SK-N-SH (cell line): ENCODE measurements at regions not wholly inside any gene's neighbourhood (a gene's known extent, or its start where the extent isn't known, plus 50 kb on each side); places are given as distances from the start of the nearest gene placed in this dataset.

ENCODE experiments used
- CTCF ChIA-PET: fragments of 300-600, 350-600 bp; formaldehyde crosslinking; extraction: SDS; loops from one replicate; lab custom pipeline; 2021; lab: Yijun Ruan, JAX
- POLR2A ChIA-PET: fragments of 350-600 bp; sonication (Branson Sonifier 250); formaldehyde crosslinking; extraction: SDS; loops from one replicate; lab custom pipeline; 2020; ENCODE audit warnings: antibody characterized with exemption, inconsistent platforms; lab: Yijun Ruan, JAX
- DNase-seq: peaks from one replicate; pipeline ENCODE4 v3.0.0; 2012
- H2AFZ ChIP-seq: fragments of 200-600 bp; sonication (generic); 2 replicates; pipeline ENCODE4 v1.8.1; 2016; ENCODE audit warnings: antibody characterized with exemption, mild to moderate bottlenecking, low read depth
- H3F3A ChIP-seq: fragments of 200-600 bp; sonication (generic); replicated peaks from 2 replicates; pipeline ENCODE3; 2016; ENCODE audit warnings: antibody characterized with exemption, mild to moderate bottlenecking; ENCODE audit not compliant: insufficient read depth
- H3K27ac ChIP-seq, 2 experiments: fragments of 200-500 bp in 1 of 2; fragments of 200-600 bp in 1 of 2; sonication (Bioruptor generic) in 1 of 2; sonication (generic), shearing (Covaris generic) in 1 of 2; 2 replicates each; pipeline versions ENCODE4 v1.5.1 to v1.6.1; 2014 to 2016; ENCODE audit warnings: low read depth in 2 of 2, inconsistent platforms in 1 of 2, low read length in 1 of 2, mild to moderate bottlenecking in 1 of 2, mixed read lengths in 1 of 2
- H3K27me3 ChIP-seq: fragments of 200-600 bp; sonication (generic), shearing (Covaris generic); 2 replicates; pipeline ENCODE4 v1.6.1; 2016; ENCODE audit warnings: mixed run types; ENCODE audit not compliant: insufficient read depth
- H3K36me3 ChIP-seq, 2 experiments: fragments of 200-500 bp in 1 of 2; fragments of 200-600 bp in 1 of 2; sonication (Bioruptor generic) in 1 of 2; sonication (generic) in 1 of 2; replicated peaks in 1 of 2; 2 replicates each; pipeline versions ENCODE3 to v1.5.1; 2014 to 2016; ENCODE audit warnings: low read length in 1 of 2, mild to moderate bottlenecking in 1 of 2; ENCODE audit not compliant: insufficient read depth in 2 of 2, control insufficient read depth in 1 of 2
- H3K4me1 ChIP-seq, 2 experiments: fragments of 200-500 bp in 1 of 2; fragments of 200-600 bp in 1 of 2; sonication (Bioruptor generic) in 1 of 2; sonication (generic), shearing (Covaris generic) in 1 of 2; 2 replicates each; pipeline versions ENCODE4 v1.5.1 to v1.6.1; 2014 to 2016; ENCODE audit warnings: low read depth in 1 of 2, low read length in 1 of 2, mixed run types in 1 of 2; ENCODE audit not compliant: insufficient read depth in 2 of 2, control insufficient read depth in 1 of 2
- H3K4me2 ChIP-seq: fragments of 200-600 bp; sonication (generic), shearing (Covaris generic); 2 replicates; pipeline ENCODE4 v1.6.1; 2017; ENCODE audit warnings: mixed run types
- H3K4me3 ChIP-seq, 2 experiments: fragments of 200-500 bp in 1 of 2; fragments of 200-600 bp in 1 of 2; sonication (Bioruptor generic) in 1 of 2; sonication (generic), shearing (Covaris generic) in 1 of 2; 2 replicates each; pipeline versions ENCODE4 v1.5.1 to v1.8.1; 2014 to 2016; ENCODE audit warnings: low read depth in 2 of 2, inconsistent platforms in 1 of 2, low read length in 1 of 2, mild to moderate bottlenecking in 1 of 2, mixed read lengths in 1 of 2, moderate library complexity in 1 of 2
- H3K79me2 ChIP-seq: fragments of 200-600 bp; sonication (generic); 2 replicates; pipeline ENCODE4 v1.8.1; 2017; ENCODE audit warnings: mild to moderate bottlenecking; ENCODE audit not compliant: insufficient read depth
- H3K9ac ChIP-seq: fragments of 200-600 bp; sonication (generic); 2 replicates; pipeline ENCODE4 v1.6.1; 2017; ENCODE audit warnings: mixed run types
- H3K9me2 ChIP-seq: fragments of 200-600 bp; sonication (generic); 2 replicates; pipeline ENCODE4 v1.6.1; 2017; ENCODE audit warnings: mixed run types
- H3K9me3 ChIP-seq: fragments of 200-600 bp; sonication (generic); 2 replicates; pipeline ENCODE4 v1.6.1; 2017; ENCODE audit warnings: mixed run types, mild to moderate bottlenecking, moderate library complexity
- H4K20me1 ChIP-seq: fragments of 200-600 bp; sonication (generic); 2 replicates; pipeline ENCODE4 v1.6.1; 2017; ENCODE audit warnings: mild to moderate bottlenecking, mixed run types; ENCODE audit not compliant: insufficient read depth
- ELF1 ChIP-seq: IDR thresholded peaks from 2 replicates; pipeline ENCODE4 v1.4.0; 2012
- EP300 ChIP-seq, 2 experiments: IDR thresholded peaks; 2 replicates each; pipeline versions ENCODE4 v1.4.0 to v1.6.1; 2012; ENCODE audit warnings: borderline replicate concordance in 1 of 2, low read depth in 1 of 2, low read length in 1 of 2
- FOSL2 ChIP-seq: IDR thresholded peaks from 2 replicates; pipeline ENCODE4 v1.4.0; 2012; ENCODE audit warnings: low read depth, mild to moderate bottlenecking, moderate library complexity, borderline replicate concordance
- FOXM1 ChIP-seq: IDR thresholded peaks from 2 replicates; pipeline ENCODE4 v1.4.0; 2012; ENCODE audit warnings: low read depth, mild to moderate bottlenecking
- GATA2 ChIP-seq: sonication (generic); formaldehyde crosslinking; IDR thresholded peaks from 2 replicates; pipeline ENCODE4 v1.5.0; 2020; ENCODE audit warnings: mild to moderate bottlenecking, missing genetic modification reagents
- JUND ChIP-seq: IDR thresholded peaks from 2 replicates; pipeline ENCODE4 v1.4.0; 2012
- MAX ChIP-seq: IDR thresholded peaks from 2 replicates; pipeline ENCODE4 v1.4.0; 2012; ENCODE audit warnings: low read depth
- MXI1 ChIP-seq: IDR thresholded peaks from 2 replicates; pipeline ENCODE4 v1.6.1; 2012; ENCODE audit warnings: mild to moderate bottlenecking, low read depth, low read length, improper control_type of control experiment
- NRF1 ChIP-seq: IDR thresholded peaks from 2 replicates; pipeline ENCODE4 v1.6.1; 2012; ENCODE audit warnings: low read depth, mild to moderate bottlenecking, low read length
- PBX3 ChIP-seq: IDR thresholded peaks from 2 replicates; pipeline ENCODE4; 2012
- POLR2AphosphoS5 ChIP-seq: IDR thresholded peaks from 2 replicates; pipeline ENCODE4 v1.6.1; 2012; ENCODE audit warnings: low read depth, low read length
- RAD21 ChIP-seq: IDR thresholded peaks from 2 replicates; pipeline ENCODE4 v1.6.1; 2012; ENCODE audit warnings: mild to moderate bottlenecking, low read length
- RCOR1 ChIP-seq: fragments of 150-350 bp; IDR thresholded peaks from 2 replicates; pipeline ENCODE4 v1.6.1; 2017; ENCODE audit warnings: antibody characterized with exemption, low read length
- RFX5 ChIP-seq: IDR thresholded peaks from 2 replicates; pipeline ENCODE4 v1.6.1; 2012; ENCODE audit warnings: mild to moderate bottlenecking, improper control_type of control experiment, low read length
- RXRA ChIP-seq: IDR thresholded peaks from 2 replicates; pipeline ENCODE4 v1.4.0; 2012; ENCODE audit warnings: low read depth, mild to moderate bottlenecking, borderline replicate concordance
- SIN3A ChIP-seq: IDR thresholded peaks from 2 replicates; pipeline ENCODE4 v1.6.1; 2012; ENCODE audit warnings: low read depth, mild to moderate bottlenecking, low read length, moderate library complexity, borderline replicate concordance
- TAF1 ChIP-seq: IDR thresholded peaks from 2 replicates; pipeline ENCODE4 v1.6.1; 2012; ENCODE audit warnings: low read depth, mild to moderate bottlenecking, low read length, moderate library complexity, borderline replicate concordance
- TEAD4 ChIP-seq: IDR thresholded peaks from 2 replicates; pipeline ENCODE4 v1.4.0; 2012; ENCODE audit warnings: mild to moderate bottlenecking, borderline replicate concordance; ENCODE audit not compliant: insufficient read depth
- USF2 ChIP-seq: fragments of 150-350 bp; IDR thresholded peaks from 2 replicates; pipeline ENCODE4 v1.6.1; 2017; ENCODE audit warnings: antibody characterized with exemption, low read length, low read depth, borderline replicate concordance
- WGBS: methylation state at CpG from one replicate; pipeline ENCODE4 v1.1.6; 2017; ENCODE audit warnings: low lambda C conversion rate; 5-methylcytosine and 5-hydroxymethylcytosine counted together
- TF ChIP-seq, protein P1 (sequence below): IDR thresholded peaks from 2 replicates; pipeline ENCODE4 v1.6.1; 2012; ENCODE audit warnings: mild to moderate bottlenecking, low read depth, low read length, moderate library complexity

DNA sequence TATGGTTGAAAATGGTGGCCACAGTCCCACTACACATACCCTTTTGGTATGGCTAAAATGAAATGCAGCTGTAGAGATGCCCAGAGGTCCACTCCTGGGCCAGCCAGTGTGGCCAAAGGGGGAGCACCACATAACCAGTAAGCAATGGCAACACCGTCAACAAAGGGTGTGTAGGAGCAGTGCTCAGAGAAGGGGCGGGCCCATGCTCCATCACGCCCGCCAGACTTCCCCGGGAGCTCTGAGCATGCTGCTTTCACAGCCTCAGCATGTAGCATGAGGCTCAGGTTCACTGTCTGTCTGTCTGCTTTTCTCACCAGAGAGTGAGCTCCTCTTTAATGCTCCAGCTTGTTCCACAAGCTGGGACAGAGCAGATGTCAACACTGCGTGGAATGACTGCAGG lies 537.6 kb downstream of the MATN1 start:
- CTCF ChIA-PET = interaction anchor here (1.5 to 4.0 kb wide), 2 partner anchors 40 to 195 kb away, joined by 3 to 16 read pairs; no protein-coding TSS in a partner anchor
- DNase-seq = no peak
- H3K27ac ChIP-seq = no peak overlapping the region
- H3K4me2 ChIP-seq = no peak overlapping the region
- H3K9me2 ChIP-seq = no peaks in the 10 kb centered on the region
- no peaks in the 10 kb centered on the region for H3F3A ChIP-seq
- H2AFZ ChIP-seq = no peak overlapping the region
- 33% methylated on average over 5 of the region's 6 CpGs for WGBS
- no peaks in the 10 kb centered on the region for H3K36me3 ChIP-seq
- H4K20me1 ChIP-seq = no peaks in the 10 kb centered on the region
- H3K4me3 ChIP-seq = no peak overlapping the region
- POLR2A ChIA-PET = no interaction called here
- H3K9me3 ChIP-seq = no peaks in the 10 kb centered on the region
- no peaks in the 10 kb centered on the region for H3K79me2 ChIP-seq
- H3K27me3 ChIP-seq = no peaks in the 10 kb centered on the region
- H3K4me1 ChIP-seq = peaks cover 0 to 16% of the 10 kb centered on the region in 2 experiments; a peak in 1 of 4 replicates
- TF ChIP-seq SIN3A = no peak
- TF ChIP-seq TAF1 = no peak
- TF ChIP-seq MAX = no peak
- no peak for TF ChIP-seq NRF1
- TF ChIP-seq FOXM1 = no peak
- TF ChIP-seq GATA2 (CRISPR knock-in tag) = no peak
- no peak for TF ChIP-seq TEAD4
- no peak for TF ChIP-seq PBX3
- TF ChIP-seq RAD21 = no peak
- TF ChIP-seq MXI1 = no peak
- TF ChIP-seq RCOR1 = no peak
- TF ChIP-seq, protein P1, sequence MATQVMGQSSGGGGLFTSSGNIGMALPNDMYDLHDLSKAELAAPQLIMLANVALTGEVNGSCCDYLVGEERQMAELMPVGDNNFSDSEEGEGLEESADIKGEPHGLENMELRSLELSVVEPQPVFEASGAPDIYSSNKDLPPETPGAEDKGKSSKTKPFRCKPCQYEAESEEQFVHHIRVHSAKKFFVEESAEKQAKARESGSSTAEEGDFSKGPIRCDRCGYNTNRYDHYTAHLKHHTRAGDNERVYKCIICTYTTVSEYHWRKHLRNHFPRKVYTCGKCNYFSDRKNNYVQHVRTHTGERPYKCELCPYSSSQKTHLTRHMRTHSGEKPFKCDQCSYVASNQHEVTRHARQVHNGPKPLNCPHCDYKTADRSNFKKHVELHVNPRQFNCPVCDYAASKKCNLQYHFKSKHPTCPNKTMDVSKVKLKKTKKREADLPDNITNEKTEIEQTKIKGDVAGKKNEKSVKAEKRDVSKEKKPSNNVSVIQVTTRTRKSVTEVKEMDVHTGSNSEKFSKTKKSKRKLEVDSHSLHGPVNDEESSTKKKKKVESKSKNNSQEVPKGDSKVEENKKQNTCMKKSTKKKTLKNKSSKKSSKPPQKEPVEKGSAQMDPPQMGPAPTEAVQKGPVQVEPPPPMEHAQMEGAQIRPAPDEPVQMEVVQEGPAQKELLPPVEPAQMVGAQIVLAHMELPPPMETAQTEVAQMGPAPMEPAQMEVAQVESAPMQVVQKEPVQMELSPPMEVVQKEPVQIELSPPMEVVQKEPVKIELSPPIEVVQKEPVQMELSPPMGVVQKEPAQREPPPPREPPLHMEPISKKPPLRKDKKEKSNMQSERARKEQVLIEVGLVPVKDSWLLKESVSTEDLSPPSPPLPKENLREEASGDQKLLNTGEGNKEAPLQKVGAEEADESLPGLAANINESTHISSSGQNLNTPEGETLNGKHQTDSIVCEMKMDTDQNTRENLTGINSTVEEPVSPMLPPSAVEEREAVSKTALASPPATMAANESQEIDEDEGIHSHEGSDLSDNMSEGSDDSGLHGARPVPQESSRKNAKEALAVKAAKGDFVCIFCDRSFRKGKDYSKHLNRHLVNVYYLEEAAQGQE = no peak
- no peak for TF ChIP-seq EP300 (IDR thresholded peaks at IDR 0.05; ENCODE audit: borderline replicate concordance in 1 of 2, low read depth in 1 of 2, low read length in 1 of 2)
- TF ChIP-seq RXRA = no peak
- TF ChIP-seq USF2 = no peak
- no peak for TF ChIP-seq POLR2AphosphoS5
- no peak for TF ChIP-seq FOSL2
- TF ChIP-seq JUND = no peak
- TF ChIP-seq RFX5 = no peak
- no peak for TF ChIP-seq ELF1
- H3K9ac ChIP-seq = no peak overlapping the region
